H1 (cell line): ENCODE measurements at regions not wholly inside any gene's neighbourhood (a gene's known extent, or its start where the extent isn't known, plus 50 kb on each side); places are given as distances from the start of the nearest gene placed in this dataset.

Experiments
- CHD7 ChIP-seq: fragments of 300-600 bp; sonication (generic); IDR thresholded peaks from 2 replicates; pipeline ENCODE4 v1.7.1; 2012; ENCODE audit warnings: low read length, moderate library complexity, mild to moderate bottlenecking, inconsistent platforms; ENCODE audit not compliant: insufficient replicate concordance
- GTF2F1 ChIP-seq: IDR thresholded peaks from 2 replicates; pipeline ENCODE4 v1.6.1; 2012; ENCODE audit warnings: low read depth, low read length, improper control_type of control experiment, borderline replicate concordance
- KDM4A ChIP-seq: IDR thresholded peaks from one replicate; pipeline ENCODE4 v1.7.1; 2012; ENCODE audit warnings: low read depth, mild to moderate bottlenecking, moderate library complexity, low read length, inconsistent platforms; ENCODE audit not compliant: severe bottlenecking
- KDM5A ChIP-seq: fragments of 200-600 bp; IDR thresholded peaks from 2 replicates; pipeline ENCODE4 v1.7.1; 2012; ENCODE audit warnings: mild to moderate bottlenecking, low read length, inconsistent platforms, mixed read lengths
- MAX ChIP-seq: IDR thresholded peaks from 2 replicates; pipeline ENCODE4 v1.6.1; 2012; ENCODE audit warnings: inconsistent platforms

GRCh38 chr18:55138401-55138800 is 179.1 kb upstream of the CCDC68 start (continued):
- TF ChIP-seq CHD7: no peak
- TF ChIP-seq MAX: no peak
- no peak for TF ChIP-seq GTF2F1
- no peak for TF ChIP-seq KDM4A
- TF ChIP-seq KDM5A: no peak
- TF ChIP-seq, all 59 proteins: peak for 0
